ENCODE measurements at regions not wholly inside any gene's neighbourhood (a gene's known extent, or its start where the extent isn't known, plus 50 kb on each side); places are given as distances from the start of the nearest gene placed in this dataset.

- no peak for TF ChIP-seq CTCF (conservative IDR thresholded peaks at IDR 0.05)
- no peaks in the 10 kb centered on the region for H3K36me3 Mint-ChIP-seq (ENCODE audit: insufficient read depth in 1 of 3, low read depth in 3 of 3)
- Histone ChIP-seq H2AK5ac (ENCODE audit: insufficient read length, low read length) (no peak overlapping the region), H2BK5ac (ENCODE audit: insufficient read length, low read length) (no peak overlapping the region), H4K91ac (ENCODE audit: insufficient read length, low read depth, low read length) (no peak overlapping the region), H4K20me1 (ENCODE audit: control insufficient read depth, insufficient read depth, insufficient read length) (no peaks in the 10 kb centered on the region), H3K9me3 (ENCODE audit: control insufficient read depth, low read depth, low read length) (no peaks in the 10 kb centered on the region), H3K4me2 (ENCODE audit: insufficient read depth, insufficient read length, low read length) (no peak overlapping the region), H3K4ac (ENCODE audit: low read depth, low read length) (no peak overlapping the region), H3K18ac (ENCODE audit: insufficient read length, low read depth, low read length) (no peak overlapping the region), H3K27me3 (ENCODE audit: insufficient read depth, low read length) (no peaks in the 10 kb centered on the region), H3K4me1 (ENCODE audit: insufficient read depth, low read length) (peaks cover 9% of the 10 kb centered on the region; the same call in 1 of the 2 replicates), H2BK12ac (ENCODE audit: insufficient read length, low read depth, low read length) (no peak overlapping the region), H2BK15ac (ENCODE audit: low read depth, low read length) (no peak overlapping the region), H2AFZ (ENCODE audit: low read length) (no peak overlapping the region), H3K56ac (ENCODE audit: insufficient read length, low read depth, low read length) (no peak overlapping the region), H3K79me1 (ENCODE audit: insufficient read depth, low read depth, low read length, poor library complexity, severe bottlenecking) (no peaks in the 10 kb centered on the region), H3K23me2 (ENCODE audit: insufficient read length, low read depth, low read length, poor library complexity, severe bottlenecking) (peaks cover 3% of the 10 kb centered on the region), H3K14ac (ENCODE audit: insufficient read depth, low read length) (no peak overlapping the region), H2BK120ac (ENCODE audit: low read depth, low read length, poor library complexity, severe bottlenecking) (no peak overlapping the region), H2BK20ac (ENCODE audit: low read depth, low read length, poor library complexity, severe bottlenecking) (no peak overlapping the region), H3T11ph (ENCODE audit: low read length) (no peak overlapping the region), H4K8ac (replicated peaks; ENCODE audit: insufficient read length, low read depth, low read length) (no peak overlapping the region), H3K79me2 (ENCODE audit: insufficient read depth, low read length) (no peaks in the 10 kb centered on the region), H3K27ac (ENCODE audit: insufficient read length, low read depth, low read length) (no peak overlapping the region), H3K23ac (ENCODE audit: insufficient read length, low read depth, low read length) (no peak overlapping the region), H3K9ac (ENCODE audit: extremely low read depth, insufficient read length, low read length) (no peak overlapping the region), H4K5ac (ENCODE audit: insufficient read length, low read depth, low read length) (no peak overlapping the region)
- DNase-seq, result no peak
- peak overlapping the region in 1 of 3 experiments; percentile 76; a peak in 2 of 7 replicates for H3K27ac Mint-ChIP-seq
- 0 out of 5 replicates have a peak overlapping the region, but pooled peaks of 1 of the 2 experiments have one; percentile 15 for H3K4me3 Mint-ChIP-seq
- H3K27me3 Mint-ChIP-seq (ENCODE audit: low read depth), result no peaks in the 10 kb centered on the region
- no CpG with 5 or more reads among the region's 1 CpG for WGBS (ENCODE audit: extremely low coverage, insufficient read length, low lambda C conversion rate)
- H3K9me3 Mint-ChIP-seq, result no peaks in the 10 kb centered on the region; a peak in 1 of 5 replicates
- peaks cover 64 to 67% of the 10 kb centered on the region in 2 experiments for H3K4me1 Mint-ChIP-seq
These were observed 53.0 kb upstream of the OLIG3 start for GRCh38 chr6:137547186-137547585.

All from H9 (cell line).